Activated T-helper 2 cell treated with anti-CD3 and anti-CD28 coated beads, Interferon-gamma antibody, Interleukin-2, Interleukin-4, amounts not matched to agents 10 μg/mL and 5 μg/mL and 100 μg/mL, durations not matched to agents 14 hours and 24 hours and 36 hours (primary cell): ENCODE measurements at regions not wholly inside any gene's neighbourhood (a gene's known extent, or its start where the extent isn't known, plus 50 kb on each side); places are given as distances from the start of the nearest gene placed in this dataset.

Experiments
- DNase-seq: peaks from one replicate; pipeline ENCODE4 v3.0.0; 2021; ENCODE audit warnings: low spot score
- H3K27ac Mint-ChIP-seq: one replicate; pipeline ENCODE4 v1.8.0; 2021; ENCODE audit warnings: mixed read lengths
- H3K27me3 Mint-ChIP-seq: one replicate; pipeline ENCODE4 v1.8.0; 2021; ENCODE audit warnings: low read depth, mixed read lengths
- H3K36me3 Mint-ChIP-seq: one replicate; pipeline ENCODE4 v1.8.0; 2021; ENCODE audit warnings: low read depth, mixed read lengths
- H3K4me1 Mint-ChIP-seq: one replicate; pipeline ENCODE4 v1.8.0; 2021; ENCODE audit warnings: low read depth, mixed read lengths
- H3K4me3 Mint-ChIP-seq: one replicate; pipeline ENCODE4 v1.8.0; 2021; ENCODE audit warnings: low read depth, mild to moderate bottlenecking, moderate library complexity, mixed read lengths
- H3K9me3 Mint-ChIP-seq: one replicate; pipeline ENCODE4 v1.8.0; 2021; ENCODE audit warnings: mixed read lengths
- intact Hi-C: fragments of 100-400 bp; cut with micrococcal nuclease; formaldehyde crosslinking; loops from one replicate; pipeline ENCODE4 v1.15.1; 2023

GRCh38 chr2:198697794-198698193, 759.9 kb downstream of the SATB2 start:
- Mint-ChIP-seq H3K27me3 (no peaks in the 10 kb centered on the region), H3K4me1 (no peaks in the 10 kb centered on the region), H3K36me3 (no peaks in the 10 kb centered on the region), H3K9me3 (no peaks in the 10 kb centered on the region), H3K4me3 (no peak overlapping the region), H3K27ac (no peak overlapping the region)
- DNase-seq, result no peak
- intact Hi-C loops, result no loop called here

- intact Hi-C loops, result no loop called here
- no peak for DNase-seq
- H3K27me3 Mint-ChIP-seq, result no peaks in the 10 kb centered on the region
- no peaks in the 10 kb centered on the region for H3K9me3 Mint-ChIP-seq
- no peaks in the 10 kb centered on the region for H3K4me1 Mint-ChIP-seq
- H3K36me3 Mint-ChIP-seq, result no peaks in the 10 kb centered on the region
- no peak overlapping the region for H3K27ac Mint-ChIP-seq
- H3K4me3 Mint-ChIP-seq, result no peak overlapping the region
Observed at GRCh38 chr2:198697218-198697617, 760.5 kb downstream of the SATB2 start.

DNA sequence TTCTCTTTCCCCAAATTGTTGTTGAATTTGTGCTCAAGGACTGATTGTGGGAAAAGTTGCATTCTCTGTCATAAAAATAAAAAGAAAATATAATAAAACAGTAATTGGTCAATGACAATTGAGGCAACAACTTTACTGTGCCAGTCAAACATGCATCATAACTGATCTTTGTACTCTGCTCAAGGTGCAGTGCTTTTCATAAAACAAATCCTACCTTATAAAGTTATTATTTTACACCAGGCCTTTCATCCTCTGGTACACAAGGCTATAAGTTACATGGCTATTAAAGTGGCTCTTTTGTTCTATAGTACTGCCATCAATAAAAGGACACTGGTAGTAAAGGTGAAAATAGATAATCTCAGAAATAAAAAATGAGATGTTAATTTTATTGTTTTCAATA, 761.9 kb downstream of the SATB2 start:
- no peaks in the 10 kb centered on the region for H3K9me3 Mint-ChIP-seq
- intact Hi-C loops, result no loop called here

GRCh38 chr2:198692907-198693510, 764.7 kb downstream of the SATB2 start:
- H3K4me3 Mint-ChIP-seq, result no peak overlapping the region
- H3K27me3 Mint-ChIP-seq, result no peaks in the 10 kb centered on the region
- no peaks in the 10 kb centered on the region for H3K9me3 Mint-ChIP-seq
- no peaks in the 10 kb centered on the region for H3K36me3 Mint-ChIP-seq
- no peak for DNase-seq
- H3K4me1 Mint-ChIP-seq, result no peaks in the 10 kb centered on the region
- no peak overlapping the region for H3K27ac Mint-ChIP-seq
- intact Hi-C loops, result no loop called here

More for the DNA sequence above, 761.9 kb downstream of the SATB2 start:
- Mint-ChIP-seq H3K36me3 (no peaks in the 10 kb centered on the region), H3K4me1 (no peaks in the 10 kb centered on the region), H3K4me3 (no peak overlapping the region), H3K27me3 (no peaks in the 10 kb centered on the region), H3K27ac (no peak overlapping the region)
- no peak for DNase-seq

DNA sequence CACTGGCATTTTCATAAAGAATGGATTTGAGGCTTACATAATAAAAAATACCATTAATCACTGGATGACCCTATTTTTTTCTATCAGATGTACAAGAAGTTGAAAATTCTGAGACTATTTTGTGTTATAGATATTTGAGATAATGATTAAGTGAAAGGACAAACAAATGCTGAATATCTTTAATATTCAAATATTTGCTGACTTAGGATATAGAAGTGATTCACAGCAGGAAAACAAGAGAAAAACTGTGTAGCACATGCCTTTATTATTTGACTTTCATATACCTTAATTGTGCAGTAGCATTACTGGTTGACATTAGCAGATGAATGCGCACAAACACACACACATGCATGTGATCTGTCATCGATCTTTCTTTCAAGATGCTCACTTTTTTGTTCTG, 766.5 kb downstream of the SATB2 start:
- Mint-ChIP-seq H3K4me1 (no peaks in the 10 kb centered on the region), H3K27me3 (no peaks in the 10 kb centered on the region), H3K36me3 (no peaks in the 10 kb centered on the region), H3K9me3 (no peaks in the 10 kb centered on the region), H3K4me3 (no peak overlapping the region), H3K27ac (no peak overlapping the region)
- intact Hi-C loops, result no loop called here
- DNase-seq, result no peak

DNA sequence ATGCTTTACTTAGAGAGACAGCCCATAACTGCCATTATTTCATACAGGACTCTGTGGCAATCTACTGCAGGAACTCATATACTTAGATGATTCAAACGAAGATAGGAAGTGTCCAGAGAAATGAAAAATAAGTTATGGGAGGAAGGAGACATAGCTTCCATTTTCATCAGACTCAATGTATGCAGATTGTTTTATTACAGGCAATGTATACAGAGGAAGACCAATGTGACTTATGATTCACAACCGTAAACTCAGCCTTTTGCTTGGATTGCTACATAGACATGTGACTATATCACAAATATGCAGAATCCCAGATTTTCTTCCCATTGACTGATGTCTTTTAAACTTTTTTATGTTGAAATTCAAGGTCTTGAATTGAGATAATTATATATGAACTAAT, 793.4 kb downstream of the SATB2 start:
- intact Hi-C loops, result no loop called here
- Mint-ChIP-seq H3K9me3 (no peaks in the 10 kb centered on the region), H3K27me3 (no peaks in the 10 kb centered on the region), H3K4me1 (no peaks in the 10 kb centered on the region), H3K4me3 (no peak overlapping the region), H3K27ac (no peak overlapping the region), H3K36me3 (no peaks in the 10 kb centered on the region)
- DNase-seq, result no peak

DNA sequence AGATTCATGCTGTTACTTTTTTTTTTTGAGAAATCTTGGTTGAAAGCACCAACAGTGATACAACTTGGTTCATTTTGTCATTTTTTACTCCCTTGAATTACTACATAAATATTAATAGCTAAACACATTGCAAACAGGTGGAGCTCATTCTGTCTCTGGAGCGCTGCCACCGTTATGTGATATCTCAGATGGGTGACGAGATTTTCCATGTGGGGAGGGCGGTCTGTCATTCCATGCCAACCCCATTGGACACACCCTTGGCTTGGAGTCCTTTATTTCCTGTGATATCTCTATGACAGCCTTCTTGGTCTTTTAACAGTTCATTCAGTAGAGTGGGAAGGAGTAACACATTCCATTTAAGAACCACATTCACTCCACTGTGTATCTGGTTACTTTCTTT, 794.8 kb downstream of the SATB2 start:
- H3K27ac Mint-ChIP-seq, result no peak overlapping the region
- H3K9me3 Mint-ChIP-seq, result no peaks in the 10 kb centered on the region
- no peaks in the 10 kb centered on the region for H3K27me3 Mint-ChIP-seq
- intact Hi-C loops, result no loop called here
- H3K4me3 Mint-ChIP-seq, result no peak overlapping the region
- H3K4me1 Mint-ChIP-seq, result no peaks in the 10 kb centered on the region
- H3K36me3 Mint-ChIP-seq, result no peaks in the 10 kb centered on the region
- no peak for DNase-seq

GRCh38 chr2:198660501-198660900, 797.2 kb downstream of the SATB2 start:
- no peaks in the 10 kb centered on the region for H3K9me3 Mint-ChIP-seq
- no peaks in the 10 kb centered on the region for H3K36me3 Mint-ChIP-seq
- intact Hi-C loops, result no loop called here
- H3K4me1 Mint-ChIP-seq, result no peaks in the 10 kb centered on the region
- no peak overlapping the region for H3K4me3 Mint-ChIP-seq
- no peaks in the 10 kb centered on the region for H3K27me3 Mint-ChIP-seq
- DNase-seq, result no peak
- H3K27ac Mint-ChIP-seq, result no peak overlapping the region

DNA sequence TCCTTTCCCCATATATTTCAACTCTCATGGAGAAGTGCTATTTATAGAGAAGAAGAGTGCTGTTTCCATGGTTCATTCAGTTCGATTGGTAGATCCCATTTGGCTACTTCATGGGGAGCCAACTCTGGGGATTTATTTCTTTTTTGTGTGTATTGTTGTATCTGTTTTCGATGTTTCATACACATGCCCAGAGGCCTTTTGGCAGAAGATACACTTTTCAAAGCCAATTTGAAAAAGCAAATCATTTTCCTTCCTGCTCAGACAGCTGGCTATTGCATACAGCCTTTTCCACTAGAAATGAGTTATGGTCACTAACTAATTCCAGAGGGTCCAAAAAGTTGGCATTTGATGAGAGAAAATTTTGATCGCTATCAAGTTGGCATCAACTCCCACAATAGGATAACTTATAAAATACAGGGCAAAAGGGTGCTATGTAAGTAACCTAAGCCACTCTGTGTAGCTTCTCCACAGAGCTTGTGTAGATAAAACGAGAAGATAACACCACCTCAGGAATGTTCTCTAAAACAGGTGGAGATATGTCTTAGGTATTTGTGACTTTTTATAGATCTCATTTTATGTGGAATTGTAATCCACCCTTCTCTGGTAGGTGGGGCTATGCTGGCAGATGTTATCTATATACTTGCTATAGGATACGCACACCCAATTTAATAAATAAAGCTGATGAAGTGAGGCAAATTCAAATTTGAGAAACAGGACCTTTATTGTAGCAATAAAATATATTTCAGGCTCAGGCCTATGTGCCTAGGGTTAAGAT, 798.5 kb downstream of the SATB2 start:
- Mint-ChIP-seq H3K27me3 (no peaks in the 10 kb centered on the region), H3K4me3 (no peak overlapping the region), H3K9me3 (no peaks in the 10 kb centered on the region), H3K4me1 (no peaks in the 10 kb centered on the region), H3K36me3 (no peaks in the 10 kb centered on the region), H3K27ac (no peak overlapping the region)
- DNase-seq, result no peak
- intact Hi-C loops, result no loop called here

GRCh38 chr2:198657512-198658121, 800.1 kb downstream of the SATB2 start:
- Mint-ChIP-seq H3K27ac (no peak overlapping the region), H3K36me3 (no peaks in the 10 kb centered on the region), H3K27me3 (no peaks in the 10 kb centered on the region), H3K9me3 (no peaks in the 10 kb centered on the region), H3K4me3 (no peak overlapping the region), H3K4me1 (no peaks in the 10 kb centered on the region)
- intact Hi-C loops, result no loop called here
- DNase-seq, result no peak

DNA sequence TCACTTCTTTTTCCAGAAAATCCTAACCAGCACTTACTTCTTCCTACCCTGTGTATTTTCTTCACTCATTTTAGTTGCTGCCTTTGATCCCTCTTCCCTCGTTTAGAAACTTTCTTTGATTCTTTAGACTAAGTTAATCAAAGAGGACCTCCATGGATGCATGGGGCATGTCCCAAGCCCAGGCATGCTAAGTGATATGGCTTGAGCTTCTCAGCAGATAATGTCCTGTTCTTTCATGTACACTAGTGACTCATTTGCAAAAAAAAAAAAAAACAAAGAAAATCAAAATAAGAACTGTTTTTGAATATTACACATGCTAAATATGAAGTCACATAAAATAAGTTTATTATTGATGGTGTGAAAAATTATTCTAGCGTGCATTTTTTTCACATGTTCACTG, 800.9 kb downstream of the SATB2 start:
- Mint-ChIP-seq H3K4me1 (no peaks in the 10 kb centered on the region), H3K9me3 (no peaks in the 10 kb centered on the region), H3K27ac (no peak overlapping the region), H3K36me3 (no peaks in the 10 kb centered on the region), H3K27me3 (no peaks in the 10 kb centered on the region), H3K4me3 (no peak overlapping the region)
- intact Hi-C loops, result no loop called here
- no peak for DNase-seq

DNA sequence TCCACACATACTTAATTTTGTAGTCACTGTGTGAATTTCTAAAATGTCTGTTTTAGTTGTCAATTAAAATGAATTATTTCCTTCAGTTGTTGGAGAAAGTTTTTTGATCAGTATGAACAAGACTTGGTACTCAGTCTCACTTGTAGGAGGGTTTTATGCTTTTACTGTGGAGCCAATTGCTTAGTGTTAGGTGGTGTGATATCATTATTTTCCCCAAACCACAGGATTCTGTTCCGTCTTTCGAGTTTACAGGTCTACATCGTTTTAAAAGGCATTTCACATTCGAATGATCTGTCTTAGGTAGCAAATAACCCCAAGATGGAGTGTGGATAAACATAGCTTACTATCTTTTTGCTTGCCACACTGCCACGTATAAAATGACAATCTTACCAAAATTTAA, 803.1 kb downstream of the SATB2 start:
- Mint-ChIP-seq H3K36me3 (no peaks in the 10 kb centered on the region), H3K4me1 (no peaks in the 10 kb centered on the region), H3K4me3 (no peak overlapping the region), H3K9me3 (no peaks in the 10 kb centered on the region), H3K27ac (no peak overlapping the region), H3K27me3 (no peaks in the 10 kb centered on the region)
- no peak for DNase-seq
- intact Hi-C loops, result no loop called here

DNA sequence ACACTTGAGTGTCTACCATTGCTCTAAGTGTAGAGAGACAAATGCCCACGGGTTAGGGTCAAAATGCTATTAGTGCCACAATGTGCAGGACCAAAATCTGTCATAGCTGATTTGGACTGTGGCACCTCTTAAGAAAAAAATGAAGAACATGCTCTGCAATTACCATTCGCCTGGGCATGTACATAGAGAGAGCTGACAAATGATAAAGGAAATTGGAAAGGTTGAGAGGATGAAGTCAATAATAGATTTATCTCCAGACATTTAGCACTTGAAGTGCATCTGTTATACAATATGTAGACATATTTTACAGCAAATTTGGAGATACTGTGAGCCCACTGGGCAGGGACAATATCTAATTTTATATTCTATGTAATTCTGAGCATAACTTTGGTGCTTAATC, 804.4 kb downstream of the SATB2 start:
- Mint-ChIP-seq H3K4me1 (no peaks in the 10 kb centered on the region), H3K27ac (no peak overlapping the region), H3K4me3 (no peak overlapping the region), H3K9me3 (no peaks in the 10 kb centered on the region), H3K27me3 (no peaks in the 10 kb centered on the region), H3K36me3 (no peaks in the 10 kb centered on the region)
- no peak for DNase-seq
- intact Hi-C loops, result no loop called here
